ENCODE measurements at regions not wholly inside any gene's neighbourhood (a gene's known extent, or its start where the extent isn't known, plus 50 kb on each side); places are given as distances from the start of the nearest gene placed in this dataset.
"Not testable (repeated sequence)": the region's sequence is repeated elsewhere in the genome, so short reads cannot be mapped to it uniquely, and the experiment has no call there.

- no peak for DNase-seq
Measured at GRCh38 chr4:112060212-112060611, 85.0 kb upstream of the FAM241A start.

GRCh38 chr4:112061207-112061817, 83.9 kb upstream of the FAM241A start:
- no peak for DNase-seq

GRCh38 chr4:112063260-112063659, 82.0 kb upstream of the FAM241A start:
- DNase-seq = no peak

- no peak for DNase-seq
Measured at GRCh38 chr4:112069110-112069509, 76.1 kb upstream of the FAM241A start.

- no peak for DNase-seq
Measured at GRCh38 chr4:112073181-112073580, 72.1 kb upstream of the FAM241A start.

- DNase-seq = no peak
Measured at GRCh38 chr4:112075129-112075753, 70.0 kb upstream of the FAM241A start.

- DNase-seq = no peak
Measured at GRCh38 chr4:112075906-112076305, 69.3 kb upstream of the FAM241A start.

GRCh38 chr4:112076919-112077608, 68.2 kb upstream of the FAM241A start:
- no peak for DNase-seq

- DNase-seq = no peak
Measured at GRCh38 chr4:112077743-112078142, 67.5 kb upstream of the FAM241A start.

- DNase-seq = no peak
Measured at GRCh38 chr4:112082954-112083586, 62.2 kb upstream of the FAM241A start.

- DNase-seq = no peak
Measured at GRCh38 chr4:112083587-112084347, 61.5 kb upstream of the FAM241A start.

- DNase-seq = no peak
Measured at GRCh38 chr4:112085156-112086035, 59.9 kb upstream of the FAM241A start.

GRCh38 chr4:112086036-112086434, 59.2 kb upstream of the FAM241A start:
- no peak for DNase-seq

- not testable (repeated sequence) for DNase-seq
Measured at GRCh38 chr4:112086661-112087060, 58.6 kb upstream of the FAM241A start.

GRCh38 chr4:112092330-112092729, 52.9 kb upstream of the FAM241A start:
- DNase-seq = not testable (repeated sequence)

GRCh38 chr4:112093636-112094202, 51.5 kb upstream of the FAM241A start:
- DNase-seq = no peak

- DNase-seq = no peak
Measured at GRCh38 chr4:112094330-112094729, 50.9 kb upstream of the FAM241A start.

Data from NCI-H1048 (cell line).